NB4 (cell line): ENCODE measurements at regions not wholly inside any gene's neighbourhood (a gene's known extent, or its start where the extent isn't known, plus 50 kb on each side); places are given as distances from the start of the nearest gene placed in this dataset.
"Not testable (repeated sequence)": the region's sequence is repeated elsewhere in the genome, so short reads cannot be mapped to it uniquely, and the experiment has no call there.

ENCODE experiments used
- DNase-seq: peaks from one replicate; pipeline ENCODE4 v3.0.0; 2010; ENCODE audit warnings: low read depth
- H3K4me3 ChIP-seq: one replicate; pipeline ENCODE4 v1.5.1; 2011; ENCODE audit warnings: mild to moderate bottlenecking, low read depth, low read length, moderate library complexity
- CTCF ChIP-seq: IDR thresholded peaks from one replicate; pipeline ENCODE4 v1.5.1; 2012; ENCODE audit warnings: low read depth, low read length
- MAX ChIP-seq: IDR thresholded peaks from 2 replicates; pipeline ENCODE4 v1.6.1; 2011; ENCODE audit warnings: low read depth, low read length
- MYC ChIP-seq: IDR thresholded peaks from 2 replicates; pipeline ENCODE4 v1.6.1; 2011; ENCODE audit warnings: low read depth, low read length
- POLR2A ChIP-seq: IDR thresholded peaks from 2 replicates; pipeline ENCODE4 v1.6.1; 2011; ENCODE audit warnings: mild to moderate bottlenecking; ENCODE audit not compliant: insufficient read length; ENCODE audit errors: extremely low read depth

GRCh38 chr4:96407225-96407624 lies 567.3 kb downstream of the PDHA2 start:
- H3K4me3 ChIP-seq = no peak overlapping the region
- DNase-seq = no peak
- TF ChIP-seq MYC = no peak
- TF ChIP-seq MAX = no peak
- no peak for TF ChIP-seq CTCF
- no peak for TF ChIP-seq POLR2A

GRCh38 chr4:96407738-96408463 lies 568.0 kb downstream of the PDHA2 start:
- DNase-seq = no peak
- no peak overlapping the region for H3K4me3 ChIP-seq
- TF ChIP-seq CTCF (no peak), POLR2A (no peak), MYC (no peak), MAX (no peak)

- DNase-seq, H3K4me3 ChIP-seq: not testable (repeated sequence)
Observed at GRCh38 chr4:96414853-96415252, 575.0 kb downstream of the PDHA2 start.

- no peak overlapping the region for H3K4me3 ChIP-seq
- TF ChIP-seq MAX = no peak
- no peak for TF ChIP-seq CTCF
- TF ChIP-seq POLR2A = no peak
- no peak for TF ChIP-seq MYC
- no peak for DNase-seq
Observed at GRCh38 chr4:96429657-96430056, 589.8 kb downstream of the PDHA2 start.

GRCh38 chr4:96431094-96431493 lies 591.2 kb downstream of the PDHA2 start:
- no peak for DNase-seq
- no peak for TF ChIP-seq CTCF
- TF ChIP-seq MAX = no peak
- no peak for TF ChIP-seq MYC
- TF ChIP-seq POLR2A = no peak
- no peak overlapping the region for H3K4me3 ChIP-seq

- H3K4me3 ChIP-seq = no peak overlapping the region
- no peak for TF ChIP-seq CTCF
- no peak for TF ChIP-seq MYC
- no peak for TF ChIP-seq MAX
- no peak for TF ChIP-seq POLR2A
- DNase-seq = no peak
Observed at GRCh38 chr4:96448315-96448872, 608.5 kb downstream of the PDHA2 start.
